Tibial nerve (tissue), 4 donors: ENCODE measurements at regions not wholly inside any gene's neighbourhood (a gene's known extent, or its start where the extent isn't known, plus 50 kb on each side); places are given as distances from the start of the nearest gene placed in this dataset.

Source experiments
- DNase-seq, 2 donors: peaks; one replicate each; pipeline ENCODE4 v3.0.0-alpha.2; 2019; ENCODE audit warnings: low spot score in 2 of 2
- H3K27ac ChIP-seq, 4 donors: fragments of 200-600 bp; sonication (generic) in 3 of 4; one replicate each; pipeline ENCODE4 v1.5.1; 2017 to 2019; ENCODE audit warnings: mild to moderate bottlenecking in 1 of 4
- H3K27me3 ChIP-seq, 2 donors: fragments of 200-600 bp; sonication (generic) in 1 of 2; one replicate each; pipeline versions ENCODE4 v1.5.1 to v1.6.0; 2017 to 2019
- H3K36me3 ChIP-seq, 3 donors: fragments of 200-600 bp; sonication (generic); one replicate each; pipeline ENCODE4 v1.5.1; 2018 to 2019
- H3K4me1 ChIP-seq, 4 donors: fragments of 200-600 bp; sonication (generic) in 3 of 4; one replicate each; pipeline ENCODE4 v1.5.1; 2017 to 2019
- H3K4me3 ChIP-seq, 4 donors: fragments of 200-600 bp; sonication (generic) in 3 of 4; one replicate each; pipeline ENCODE4 v1.5.1; 2017 to 2019; ENCODE audit warnings: mild to moderate bottlenecking in 1 of 4, moderate library complexity in 1 of 4
- H3K9me3 ChIP-seq, 4 donors: fragments of 200-600 bp; sonication (generic) in 3 of 4; one replicate each; pipeline ENCODE4 v1.5.1; 2017 to 2019
- CTCF ChIP-seq, 5 experiments: fragments of 200-600 bp in 3 of 5; fragments of 450-650 bp in 2 of 5; sonication (generic) in 3 of 5; IDR thresholded peaks; one replicate each; pipeline ENCODE4 v1.5.1; 2016 to 2019; ENCODE audit warnings: antibody characterized with exemption in 5 of 5, mild to moderate bottlenecking in 3 of 5, moderate library complexity in 2 of 5
- EP300 ChIP-seq, 2 donors: sonication (generic); formaldehyde crosslinking; IDR thresholded peaks; one replicate each; pipeline ENCODE4 v1.6.1; 2017; ENCODE audit warnings: antibody characterized with exemption in 2 of 2, mild to moderate bottlenecking in 1 of 2
- POLR2A ChIP-seq, 2 donors: fragments of 450-650 bp; IDR thresholded peaks; one replicate each; pipeline ENCODE4 v1.6.1; 2017; ENCODE audit warnings: antibody characterized with exemption in 2 of 2, mild to moderate bottlenecking in 2 of 2, moderate library complexity in 2 of 2
- WGBS, 2 donors: methylation state at CpG; one replicate each; pipeline ENCODE4 v1.1.5; 2018; 5-methylcytosine and 5-hydroxymethylcytosine counted together

GRCh38 chr2:48808311-48808710 is 52.8 kb upstream of the LHCGR start:
- no peak for TF ChIP-seq CTCF (IDR thresholded peaks at IDR 0.05)
- TF ChIP-seq EP300 (IDR thresholded peaks at IDR 0.05): no peak
- TF ChIP-seq POLR2A (IDR thresholded peaks at IDR 0.05): no peak
- Histone ChIP-seq H3K4me3 (no peak overlapping the region), H3K36me3 (no peaks in the 10 kb centered on the region), H3K27me3 (no peaks in the 10 kb centered on the region), H3K9me3 (no peaks in the 10 kb centered on the region), H3K4me1 (no peaks in the 10 kb centered on the region), H3K27ac (no peak overlapping the region)
- no peak for DNase-seq
- 72 to 91% methylated on average over 1 of the region's 1 CpG for WGBS, 2 donors
